NCI-H187 (cell line): ENCODE measurements at regions not wholly inside any gene's neighbourhood (a gene's known extent, or its start where the extent isn't known, plus 50 kb on each side); places are given as distances from the start of the nearest gene placed in this dataset.
"Not testable (repeated sequence)": the region's sequence is repeated elsewhere in the genome, so short reads cannot be mapped to it uniquely, and the experiment has no call there.

Source experiments
- DNase-seq, 2 experiments: peaks; one replicate each; lab custom pipeline; 2025; lab: John Stamatoyannopoulos, UW

DNA sequence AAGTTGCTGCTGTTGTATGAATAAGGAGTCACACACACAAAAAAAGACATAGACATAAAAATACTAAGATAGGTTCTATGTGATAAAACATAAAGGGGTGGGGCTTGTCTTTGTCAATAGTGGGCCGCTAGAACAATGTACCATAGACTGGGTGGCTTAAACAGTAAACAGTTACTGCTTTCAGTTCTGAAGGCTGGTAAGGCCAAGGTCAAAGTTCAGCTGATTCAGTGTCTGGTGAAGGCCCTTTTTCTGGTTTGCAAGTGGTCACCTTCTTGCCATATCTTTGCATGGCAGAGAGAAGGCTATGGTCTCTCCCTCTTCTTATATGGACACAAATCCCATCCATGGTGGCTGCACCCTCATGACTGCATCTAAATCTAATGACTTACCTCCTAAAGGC lies 1980.7 kb downstream of the PCDH7 start:
- no peak for DNase-seq

DNA sequence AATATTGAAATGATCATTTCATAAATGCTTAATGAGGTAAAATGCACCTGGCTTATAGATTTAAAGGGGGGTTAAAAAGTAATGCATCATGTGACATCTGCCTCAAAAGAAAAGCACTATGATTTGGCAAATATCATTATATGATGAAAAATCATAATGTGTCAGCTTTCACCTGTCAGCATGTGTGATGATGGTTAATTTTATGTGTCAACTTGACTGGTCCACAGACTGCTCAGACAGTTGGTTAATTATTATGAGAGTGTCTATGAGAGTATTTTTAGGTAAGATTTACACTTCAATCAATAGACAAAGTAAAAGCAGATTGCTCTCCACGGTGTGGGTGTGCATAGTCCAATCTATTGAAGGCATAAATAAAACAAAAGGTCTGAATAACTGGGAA lies 1986.7 kb downstream of the PCDH7 start:
- no peak for DNase-seq

- DNase-seq = not testable (repeated sequence)
Observed at GRCh38 chr4:32716090-32716620, 1996.0 kb downstream of the PCDH7 start.

DNA sequence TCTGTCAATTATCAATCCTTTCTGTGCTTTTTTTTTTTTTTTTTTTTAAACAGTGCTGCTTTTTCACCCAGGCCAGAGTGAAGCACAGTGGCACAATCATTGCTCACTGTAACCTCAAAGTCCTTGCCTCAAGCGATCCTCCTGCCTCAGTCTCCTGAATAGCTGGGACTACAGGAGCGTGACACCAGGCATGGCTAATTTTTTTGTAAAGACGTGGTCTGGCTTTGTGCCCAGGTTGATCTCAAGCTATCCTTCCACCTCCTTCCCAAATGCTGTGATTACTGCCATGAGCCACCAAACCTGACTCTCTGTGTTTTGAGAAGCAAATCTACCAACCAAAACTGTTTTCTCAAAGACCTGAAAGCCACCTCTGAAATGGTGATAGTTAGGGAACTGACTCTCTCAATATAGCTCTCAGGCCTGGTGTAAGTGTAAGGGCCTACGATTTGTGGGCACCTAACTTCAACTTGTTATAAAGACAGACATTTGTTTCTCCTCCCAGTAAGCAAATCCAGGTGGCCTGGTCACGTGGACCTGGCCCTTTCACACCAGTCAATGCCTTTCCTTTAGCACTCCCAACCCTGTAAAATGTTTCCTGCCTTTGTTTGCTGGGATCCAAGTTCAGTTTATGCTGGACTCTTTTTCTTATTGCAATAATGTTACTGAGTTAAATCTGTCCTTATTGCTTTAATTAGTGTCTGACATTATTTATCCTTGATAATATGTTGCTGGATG lies 2015.9 kb downstream of the PCDH7 start:
- DNase-seq = no peak

DNA sequence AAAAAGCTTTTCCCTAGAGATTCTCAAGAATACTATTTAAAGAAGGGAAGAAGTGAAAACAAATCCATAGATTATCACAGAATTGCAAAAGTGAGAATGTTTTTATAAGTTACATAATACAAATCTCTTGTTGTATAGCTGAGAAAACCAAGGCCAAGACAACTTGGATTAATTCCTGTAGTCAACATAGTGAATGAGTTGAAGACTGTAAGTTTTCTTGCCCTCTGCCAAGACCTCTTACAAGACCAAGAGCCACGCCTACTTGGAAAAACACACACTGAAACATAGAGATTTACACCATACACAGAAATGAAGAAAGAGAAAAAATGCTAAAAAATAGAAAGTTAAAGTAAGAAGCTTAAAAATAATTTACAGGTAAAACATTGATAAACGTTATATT lies 2024.0 kb downstream of the PCDH7 start:
- DNase-seq = no peak

DNA sequence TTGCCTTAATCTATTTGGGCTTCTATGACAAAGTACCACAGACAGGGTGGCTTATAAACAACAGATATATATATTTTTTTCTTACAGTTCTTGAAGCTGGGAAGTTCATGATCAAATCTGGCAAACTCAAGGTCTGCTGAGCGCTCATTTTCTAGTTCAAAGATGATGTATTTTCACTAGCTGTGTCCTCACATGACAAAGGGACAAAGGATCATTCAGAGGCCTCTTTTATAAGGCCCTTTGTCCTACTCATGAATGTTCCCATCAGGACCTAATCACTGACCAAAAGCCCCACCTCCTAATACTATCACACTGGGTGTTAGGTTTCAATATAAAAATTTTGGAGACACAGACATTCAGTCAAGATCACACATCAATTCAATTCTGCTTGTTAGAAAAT lies 2025.2 kb downstream of the PCDH7 start:
- no peak for DNase-seq

DNA sequence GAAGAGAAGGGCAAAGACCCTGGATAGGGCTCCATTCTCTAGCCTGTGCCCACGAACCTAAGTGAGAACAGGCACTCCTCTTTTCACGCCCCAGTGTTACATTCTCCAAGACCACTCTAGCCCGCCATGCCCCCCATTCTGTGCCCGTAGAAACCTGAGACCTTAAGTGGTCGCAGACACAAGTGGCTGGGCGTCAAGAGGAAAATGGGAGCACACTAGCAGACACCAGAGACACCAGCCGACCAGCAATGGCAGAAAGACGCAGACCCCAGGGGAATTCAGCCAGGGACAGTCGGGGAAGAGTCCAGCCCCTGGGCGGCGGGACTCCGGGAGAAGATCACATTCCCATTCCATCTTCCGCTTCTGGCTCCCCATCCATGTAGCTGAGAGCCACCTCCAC lies 2027.9 kb downstream of the PCDH7 start:
- DNase-seq = no peak

DNA sequence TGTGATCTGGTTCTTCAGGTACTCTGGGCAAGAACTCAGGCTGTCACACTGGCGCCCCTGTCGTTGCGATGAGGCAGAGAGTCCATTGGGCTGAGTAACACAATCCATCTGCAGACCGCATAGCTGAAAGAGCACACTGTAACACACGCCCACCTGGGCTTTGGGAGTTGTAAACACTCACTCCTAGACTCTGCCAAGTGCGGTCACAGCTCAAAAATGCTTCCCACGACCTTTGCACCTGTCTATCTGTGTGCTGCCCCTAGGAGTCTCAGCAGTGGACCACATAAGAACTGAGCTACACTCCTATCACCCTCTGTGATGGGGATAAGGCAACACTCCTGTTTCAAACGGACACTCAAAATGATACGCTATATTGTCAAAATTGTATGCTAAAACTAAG lies 2028.3 kb downstream of the PCDH7 start:
- DNase-seq = no peak

GRCh38 chr4:32752962-32753361 lies 2032.8 kb downstream of the PCDH7 start:
- no peak for DNase-seq

- DNase-seq = no peak
Observed at GRCh38 chr4:32768664-32769389, 2048.7 kb downstream of the PCDH7 start.

DNA sequence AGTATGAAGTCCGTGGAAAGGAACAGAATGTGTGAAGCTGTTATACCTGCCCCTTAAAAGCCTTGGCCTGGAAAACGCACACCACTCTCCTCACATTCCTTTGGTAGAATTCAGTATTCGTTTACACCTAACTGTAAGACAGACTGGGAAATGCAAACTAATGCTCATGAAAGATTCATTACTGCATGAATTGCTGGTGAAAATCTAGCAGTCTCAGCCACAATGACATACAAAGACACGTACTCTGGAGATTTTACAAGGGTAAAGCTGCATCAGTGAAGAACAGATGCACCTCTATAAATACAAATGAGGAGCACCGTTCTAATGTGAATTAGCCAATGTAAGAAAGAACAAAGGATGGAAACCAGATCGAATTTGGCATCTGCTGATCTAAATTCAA lies 2051.3 kb downstream of the PCDH7 start:
- DNase-seq = no peak

- DNase-seq = no peak
Observed at GRCh38 chr4:32775049-32775448, 2054.9 kb downstream of the PCDH7 start.

DNA sequence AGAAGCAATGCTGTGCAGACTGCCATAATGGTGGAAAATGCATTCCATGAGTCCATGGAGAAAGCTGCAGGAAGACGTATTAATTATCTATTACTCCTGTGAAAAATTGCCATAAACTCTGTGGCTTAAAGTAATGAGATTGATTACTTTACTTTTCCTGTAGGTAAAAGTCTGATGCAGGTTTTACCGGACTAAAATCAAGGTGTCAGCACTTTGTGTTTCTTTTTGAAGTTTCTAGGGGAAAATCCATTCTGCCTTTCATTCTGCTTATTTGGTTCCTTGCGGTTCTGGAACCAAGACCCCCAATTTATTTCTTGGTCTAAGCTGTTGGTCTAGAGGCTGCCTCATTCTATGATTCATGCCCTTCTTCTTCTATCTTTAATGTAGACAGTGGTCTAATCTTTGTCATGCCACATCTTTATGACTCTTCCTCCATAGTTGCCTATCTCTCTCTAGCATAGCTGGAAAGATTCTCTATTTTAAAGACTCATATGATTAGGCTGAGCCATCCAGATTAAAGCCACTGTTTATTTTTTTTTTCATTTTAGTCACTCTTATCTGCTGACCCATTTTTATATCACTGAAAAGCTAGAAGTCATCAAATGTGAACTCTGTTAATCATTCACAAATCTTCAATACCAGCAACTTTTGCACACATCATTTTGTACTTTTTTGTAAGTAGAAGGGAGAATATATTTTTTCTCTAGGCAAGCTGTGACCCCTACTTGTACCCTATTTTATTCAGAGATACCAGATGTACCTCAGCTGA lies 2056.4 kb downstream of the PCDH7 start:
- no peak for DNase-seq

- no peak for DNase-seq
Observed at GRCh38 chr4:32778025-32778424, 2057.9 kb downstream of the PCDH7 start.

GRCh38 chr4:32778938-32779337 lies 2058.8 kb downstream of the PCDH7 start:
- DNase-seq = no peak

- DNase-seq = no peak
Observed at GRCh38 chr4:32789026-32789608, 2068.9 kb downstream of the PCDH7 start.

GRCh38 chr4:32790803-32791202 lies 2070.6 kb downstream of the PCDH7 start:
- no peak for DNase-seq

DNA sequence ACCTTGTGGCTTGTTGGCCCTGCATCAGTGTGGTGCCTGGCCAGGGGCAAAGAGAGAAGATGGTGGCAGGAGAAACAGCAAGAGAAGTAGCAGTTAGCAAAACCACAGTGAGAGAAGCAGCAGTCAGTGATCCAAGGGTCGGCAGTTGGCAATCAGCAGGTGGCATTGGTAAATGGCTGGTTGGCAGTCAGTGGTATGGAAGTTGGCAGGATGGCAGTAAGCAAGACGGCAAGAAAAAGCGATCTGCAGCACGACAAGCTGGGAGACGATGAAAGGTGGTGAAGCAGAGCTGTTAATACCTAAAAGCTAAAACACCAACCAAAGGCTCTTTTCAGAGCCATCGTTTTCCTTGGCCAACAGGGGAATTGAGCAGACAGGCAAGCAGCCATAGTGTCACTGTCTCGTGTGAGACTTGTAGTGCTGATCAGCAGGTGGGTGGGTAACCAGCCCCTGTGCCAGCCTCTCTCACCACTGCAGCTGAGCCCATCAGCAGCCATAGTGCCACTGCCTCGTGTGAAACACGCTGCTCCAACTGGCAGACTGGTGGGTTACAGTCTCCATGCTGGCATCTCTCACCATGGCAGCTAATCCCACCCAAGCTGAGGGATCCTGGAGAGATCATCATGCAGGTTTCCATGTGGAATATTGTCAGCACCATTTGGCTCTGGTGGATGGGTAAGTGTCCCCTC lies 2078.4 kb downstream of the PCDH7 start:
- no peak for DNase-seq

- no peak for DNase-seq
Observed at GRCh38 chr4:32824336-32824735, 2104.2 kb downstream of the PCDH7 start.

DNA sequence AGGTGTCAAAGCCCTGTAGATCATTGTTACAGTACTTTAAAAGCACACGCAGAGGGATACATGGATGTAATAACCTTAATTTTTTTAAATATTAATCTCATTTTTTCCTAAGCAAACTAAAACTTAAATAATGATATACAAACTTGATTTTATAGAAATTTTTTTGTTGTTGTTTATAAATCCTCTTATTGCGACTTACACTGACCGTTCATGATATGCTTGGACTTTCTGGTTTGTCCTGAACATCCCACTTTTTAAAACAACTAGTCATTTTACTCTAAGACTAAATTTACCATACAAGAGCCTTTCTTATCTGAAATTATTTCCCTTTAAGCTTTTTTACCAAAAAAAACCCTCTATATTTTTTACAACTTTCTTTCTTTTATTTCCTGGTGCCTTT lies 2106.0 kb downstream of the PCDH7 start:
- no peak for DNase-seq

DNA sequence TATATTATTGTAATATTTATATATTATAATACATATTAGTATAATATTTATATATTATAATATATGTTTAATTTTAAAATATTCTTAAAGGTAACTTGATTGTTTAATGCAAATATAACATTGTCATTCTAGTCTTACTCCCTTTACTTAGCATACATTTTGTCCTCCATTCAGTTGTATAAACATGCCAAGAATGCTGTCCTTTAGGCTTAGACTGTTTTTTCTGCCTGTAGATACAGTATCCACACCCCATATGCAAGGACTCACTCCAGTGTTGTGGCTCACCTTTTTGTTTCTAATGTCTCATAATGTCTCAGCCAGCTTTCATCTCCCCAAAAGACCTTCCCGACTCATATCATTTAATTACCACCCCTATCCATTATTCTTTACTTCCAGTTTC lies 2110.0 kb downstream of the PCDH7 start:
- no peak for DNase-seq

DNA sequence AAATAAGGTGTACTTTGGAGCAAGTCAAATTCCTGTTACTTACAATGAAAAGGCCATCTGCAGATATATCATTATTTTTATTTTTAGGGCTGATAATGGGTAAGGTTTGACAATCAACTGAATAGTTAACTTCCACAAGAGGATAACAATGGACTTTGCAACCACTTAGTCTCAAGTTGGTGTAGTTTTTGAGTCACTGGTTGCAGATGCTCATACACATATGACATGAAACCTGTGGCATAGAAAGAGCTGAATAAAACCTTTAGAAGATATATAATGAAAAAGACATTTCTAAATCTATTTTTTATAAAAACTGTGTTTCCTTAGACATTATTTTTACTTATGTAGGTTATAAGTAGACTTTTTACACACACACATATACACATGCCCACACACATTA lies 2110.9 kb downstream of the PCDH7 start:
- DNase-seq = no peak
